Astrocyte (in vitro differentiated cells and primary cell): ENCODE measurements at regions not wholly inside any gene's neighbourhood (a gene's known extent, or its start where the extent isn't known, plus 50 kb on each side); places are given as distances from the start of the nearest gene placed in this dataset.

Source experiments
- DNase-seq: peaks from one replicate; pipeline ENCODE4 v3.0.0-alpha.2; 2010; ENCODE audit warnings: low read depth
- FAIRE-seq: peaks from 2 replicates; lab custom pipeline; 2011; peaks lifted over from hg19 to GRCh38; lab: Jason Lieb, UNC
- H2AFZ ChIP-seq: 2 replicates; pipeline ENCODE4 v1.6.0; 2012; ENCODE audit warnings: low read depth, low read length, inconsistent platforms
- H3K27ac ChIP-seq: 2 replicates; pipeline ENCODE4 v1.5.1; 2011; ENCODE audit warnings: low read depth, low read length, inconsistent platforms
- H3K27me3 ChIP-seq: 2 replicates; pipeline ENCODE4 v1.6.0; 2011; ENCODE audit warnings: low read length, inconsistent platforms; ENCODE audit not compliant: insufficient read depth
- H3K36me3 ChIP-seq: 2 replicates; pipeline ENCODE4 v1.5.1; 2011; ENCODE audit warnings: low read length, inconsistent platforms; ENCODE audit not compliant: insufficient read depth
- H3K4me1 ChIP-seq: 2 replicates; pipeline ENCODE4 v1.5.1; 2011; ENCODE audit warnings: low read length, inconsistent platforms; ENCODE audit not compliant: insufficient read depth
- H3K4me2 ChIP-seq: 2 replicates; pipeline ENCODE4 v1.6.0; 2012; ENCODE audit warnings: low read length, inconsistent platforms
- H3K4me3 ChIP-seq: 2 replicates; pipeline ENCODE4 v1.5.1; 2011; ENCODE audit warnings: low read depth, mild to moderate bottlenecking, low read length, inconsistent platforms; ENCODE audit not compliant: insufficient read depth
- H3K79me2 ChIP-seq: 2 replicates; pipeline ENCODE4 v1.6.0; 2012; ENCODE audit warnings: mild to moderate bottlenecking, low read length, inconsistent platforms; ENCODE audit not compliant: insufficient read depth
- H3K9ac ChIP-seq: 2 replicates; pipeline ENCODE4 v1.6.0; 2012; ENCODE audit warnings: mild to moderate bottlenecking, low read length, inconsistent platforms
- H3K9me3 ChIP-seq: 2 replicates; pipeline ENCODE4 v1.5.1; 2012; ENCODE audit warnings: low read depth, mild to moderate bottlenecking, low read length, inconsistent platforms; ENCODE audit not compliant: insufficient read depth
- H4K20me1 ChIP-seq: 2 replicates; pipeline ENCODE4 v1.6.0; 2012; ENCODE audit warnings: low read length, inconsistent platforms; ENCODE audit not compliant: insufficient read depth
- H3K27ac Mint-ChIP-seq: one replicate; pipeline ENCODE4 v1.8.0; 2021; ENCODE audit warnings: mild to moderate bottlenecking, mixed read lengths; ENCODE audit not compliant: unreplicated experiment
- H3K27me3 Mint-ChIP-seq: one replicate; pipeline ENCODE4 v1.8.0; 2021; ENCODE audit warnings: low read depth, mixed read lengths; ENCODE audit not compliant: unreplicated experiment
- H3K36me3 Mint-ChIP-seq: one replicate; pipeline ENCODE4 v1.8.0; 2021; ENCODE audit warnings: low read depth, mixed read lengths; ENCODE audit not compliant: unreplicated experiment
- H3K4me1 Mint-ChIP-seq: one replicate; pipeline ENCODE4 v1.8.0; 2021; ENCODE audit warnings: low read depth, mixed read lengths; ENCODE audit not compliant: unreplicated experiment
- H3K4me3 Mint-ChIP-seq: one replicate; pipeline ENCODE4 v1.8.0; 2021; ENCODE audit warnings: mild to moderate bottlenecking, moderate library complexity, mixed read lengths; ENCODE audit not compliant: unreplicated experiment
- H3K9me3 Mint-ChIP-seq: one replicate; pipeline ENCODE4 v1.8.0; 2021; ENCODE audit warnings: mild to moderate bottlenecking, mixed read lengths; ENCODE audit not compliant: unreplicated experiment
- CTCF ChIP-seq: IDR thresholded peaks from 2 replicates; pipeline ENCODE4 v1.5.1; 2011; ENCODE audit warnings: low read depth, mild to moderate bottlenecking, inconsistent platforms, low read length, moderate library complexity; ENCODE audit not compliant: insufficient read depth
- EZH2 ChIP-seq: IDR thresholded peaks from 2 replicates; pipeline ENCODE4 v1.6.1; 2012; ENCODE audit warnings: mild to moderate bottlenecking, low read length, inconsistent platforms; ENCODE audit not compliant: insufficient read depth

GRCh38 chr1:72848997-72849396 is 566.7 kb upstream of the NEGR1 start:
- DNase-seq (no peak), FAIRE-seq (no peak)
- Histone ChIP-seq H3K27me3 (no peaks in the 10 kb centered on the region), H3K79me2 (no peaks in the 10 kb centered on the region), H3K9me3 (no peaks in the 10 kb centered on the region), H3K4me2 (no peak overlapping the region), H3K4me1 (no peaks in the 10 kb centered on the region), H2AFZ (no peak overlapping the region), H3K4me3 (no peak overlapping the region), H3K36me3 (no peaks in the 10 kb centered on the region), H3K27ac (no peak overlapping the region), H4K20me1 (no peaks in the 10 kb centered on the region), H3K9ac (no peak overlapping the region)
- Mint-ChIP-seq H3K4me3 (no peak overlapping the region), H3K27ac (no peak overlapping the region), H3K4me1 (peaks cover 3% of the 10 kb centered on the region), H3K9me3 (no peaks in the 10 kb centered on the region), H3K36me3 (no peaks in the 10 kb centered on the region), H3K27me3 (no peaks in the 10 kb centered on the region)
- no peak for TF ChIP-seq CTCF
- TF ChIP-seq EZH2, result no peak

- H2AFZ ChIP-seq, result no peak overlapping the region
Measured at GRCh38 chr1:72847651-72848050, 565.3 kb upstream of the NEGR1 start.

More at GRCh38 chr1:72847651-72848050, 565.3 kb upstream of the NEGR1 start:
- peaks cover 3% of the 10 kb centered on the region for H3K4me1 Mint-ChIP-seq
- H3K27me3 Mint-ChIP-seq, result no peaks in the 10 kb centered on the region
- no peak overlapping the region for H3K9ac ChIP-seq
- no peak for FAIRE-seq
- no peaks in the 10 kb centered on the region for H3K9me3 Mint-ChIP-seq
- H3K27ac ChIP-seq, result no peak overlapping the region
- H3K79me2 ChIP-seq, result no peaks in the 10 kb centered on the region
- no peak overlapping the region for H3K4me2 ChIP-seq
- no peak overlapping the region for H3K27ac Mint-ChIP-seq
- no peak overlapping the region for H3K4me3 ChIP-seq
- H4K20me1 ChIP-seq, result no peaks in the 10 kb centered on the region
- no peaks in the 10 kb centered on the region for H3K27me3 ChIP-seq
- no peaks in the 10 kb centered on the region for H3K9me3 ChIP-seq
- no peak for TF ChIP-seq EZH2
- TF ChIP-seq CTCF, result no peak
- H3K36me3 Mint-ChIP-seq, result no peaks in the 10 kb centered on the region
- no peaks in the 10 kb centered on the region for H3K4me1 ChIP-seq
- H3K4me3 Mint-ChIP-seq, result no peak overlapping the region
- no peak for DNase-seq
- no peaks in the 10 kb centered on the region for H3K36me3 ChIP-seq
